ENCODE measurements at regions not wholly inside any gene's neighbourhood (a gene's known extent, or its start where the extent isn't known, plus 50 kb on each side); places are given as distances from the start of the nearest gene placed in this dataset.
"Not testable (repeated sequence)": the region's sequence is repeated elsewhere in the genome, so short reads cannot be mapped to it uniquely, and the experiment has no call there.

DNA sequence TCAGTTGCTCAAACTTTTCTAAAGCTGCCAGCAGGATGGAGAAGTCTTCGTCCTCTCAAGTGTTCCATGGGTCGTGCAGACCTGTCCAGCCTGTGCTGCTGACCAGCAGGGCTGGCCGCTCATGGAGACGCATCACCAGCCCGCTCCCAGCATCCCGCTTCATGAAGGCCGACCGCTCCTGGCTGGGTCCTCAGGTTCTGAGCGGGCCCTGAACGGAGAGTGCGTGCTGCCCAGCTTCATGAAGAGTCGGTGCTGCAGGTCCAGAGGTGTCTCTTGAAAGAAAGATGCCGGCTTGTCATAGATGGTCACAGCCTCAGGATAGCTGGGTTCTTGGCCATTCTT is 75.8 kb upstream of the KCNAB1 start:
- H3K27me3 ChIP-seq (ENCODE audit: insufficient read depth, poor library complexity, severe bottlenecking), result peaks cover 3% of the 10 kb centered on the region
- no peak overlapping the region for H3K4me3 ChIP-seq (replicated peaks; ENCODE audit: insufficient read depth, low read length)
- no peak for DNase-seq (ENCODE audit: low read depth in 1 of 2, low spot score in 1 of 2)
- no peak overlapping the region for H3K27ac ChIP-seq (replicated peaks)
- TF ChIP-seq REST (IDR thresholded peaks at IDR 0.05; ENCODE audit: insufficient replicate concordance, low read depth) (no peak), POLR2AphosphoS5 (IDR thresholded peaks at IDR 0.05; ENCODE audit: low read depth) (no peak), SPI1 (IDR thresholded peaks at IDR 0.05; ENCODE audit: borderline replicate concordance, low read depth) (no peak), GABPA (IDR thresholded peaks at IDR 0.05; ENCODE audit: low read depth) (no peak)
- TF ChIP-seq, protein P1, sequence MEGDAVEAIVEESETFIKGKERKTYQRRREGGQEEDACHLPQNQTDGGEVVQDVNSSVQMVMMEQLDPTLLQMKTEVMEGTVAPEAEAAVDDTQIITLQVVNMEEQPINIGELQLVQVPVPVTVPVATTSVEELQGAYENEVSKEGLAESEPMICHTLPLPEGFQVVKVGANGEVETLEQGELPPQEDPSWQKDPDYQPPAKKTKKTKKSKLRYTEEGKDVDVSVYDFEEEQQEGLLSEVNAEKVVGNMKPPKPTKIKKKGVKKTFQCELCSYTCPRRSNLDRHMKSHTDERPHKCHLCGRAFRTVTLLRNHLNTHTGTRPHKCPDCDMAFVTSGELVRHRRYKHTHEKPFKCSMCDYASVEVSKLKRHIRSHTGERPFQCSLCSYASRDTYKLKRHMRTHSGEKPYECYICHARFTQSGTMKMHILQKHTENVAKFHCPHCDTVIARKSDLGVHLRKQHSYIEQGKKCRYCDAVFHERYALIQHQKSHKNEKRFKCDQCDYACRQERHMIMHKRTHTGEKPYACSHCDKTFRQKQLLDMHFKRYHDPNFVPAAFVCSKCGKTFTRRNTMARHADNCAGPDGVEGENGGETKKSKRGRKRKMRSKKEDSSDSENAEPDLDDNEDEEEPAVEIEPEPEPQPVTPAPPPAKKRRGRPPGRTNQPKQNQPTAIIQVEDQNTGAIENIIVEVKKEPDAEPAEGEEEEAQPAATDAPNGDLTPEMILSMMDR (IDR thresholded peaks at IDR 0.05; ENCODE audit: insufficient read depth, low read length), result no peak

DNA sequence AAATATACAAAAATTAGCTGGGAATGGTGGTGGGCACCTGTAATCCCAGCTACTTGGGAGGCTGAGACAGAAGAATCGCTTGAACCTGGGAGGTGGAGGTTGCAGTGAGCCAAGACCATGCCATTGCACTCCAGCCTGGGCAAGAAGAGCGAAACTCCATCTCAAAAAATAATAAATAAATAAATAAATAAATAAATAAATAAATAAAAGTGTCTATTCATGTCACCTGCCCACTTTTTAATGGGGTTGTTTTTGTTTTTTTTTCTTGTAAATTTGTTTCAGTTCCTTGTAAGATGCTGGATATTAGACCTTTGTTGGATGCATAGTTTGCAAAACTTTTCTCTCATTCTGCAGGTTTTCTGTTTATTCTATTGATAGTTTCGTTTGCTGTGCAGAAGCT is 71.9 kb upstream of the KCNAB1 start:
- not testable (repeated sequence) for DNase-seq (ENCODE audit: low read depth in 1 of 2, low spot score in 1 of 2); H3K4me3 ChIP-seq (replicated peaks; ENCODE audit: insufficient read depth, low read length); H3K27me3 ChIP-seq (ENCODE audit: insufficient read depth, poor library complexity, severe bottlenecking); H3K27ac ChIP-seq (replicated peaks)

GRCh38 chr3:156050918-156051317 is 69.5 kb upstream of the KCNAB1 start:
- H3K27ac ChIP-seq (replicated peaks), result no peak overlapping the region
- no peaks in the 10 kb centered on the region for H3K27me3 ChIP-seq (ENCODE audit: insufficient read depth, poor library complexity, severe bottlenecking)
- H3K4me3 ChIP-seq (replicated peaks; ENCODE audit: insufficient read depth, low read length), result no peak overlapping the region
- TF ChIP-seq GABPA (IDR thresholded peaks at IDR 0.05; ENCODE audit: low read depth), result no peak
- TF ChIP-seq REST (IDR thresholded peaks at IDR 0.05; ENCODE audit: insufficient replicate concordance, low read depth), result no peak
- no peak for TF ChIP-seq SPI1 (IDR thresholded peaks at IDR 0.05; ENCODE audit: borderline replicate concordance, low read depth)
- TF ChIP-seq, protein P1 (IDR thresholded peaks at IDR 0.05; ENCODE audit: insufficient read depth, low read length), result no peak
- TF ChIP-seq POLR2AphosphoS5 (IDR thresholded peaks at IDR 0.05; ENCODE audit: low read depth), result no peak
- DNase-seq (ENCODE audit: low read depth in 1 of 2, low spot score in 1 of 2), result no peak

DNA sequence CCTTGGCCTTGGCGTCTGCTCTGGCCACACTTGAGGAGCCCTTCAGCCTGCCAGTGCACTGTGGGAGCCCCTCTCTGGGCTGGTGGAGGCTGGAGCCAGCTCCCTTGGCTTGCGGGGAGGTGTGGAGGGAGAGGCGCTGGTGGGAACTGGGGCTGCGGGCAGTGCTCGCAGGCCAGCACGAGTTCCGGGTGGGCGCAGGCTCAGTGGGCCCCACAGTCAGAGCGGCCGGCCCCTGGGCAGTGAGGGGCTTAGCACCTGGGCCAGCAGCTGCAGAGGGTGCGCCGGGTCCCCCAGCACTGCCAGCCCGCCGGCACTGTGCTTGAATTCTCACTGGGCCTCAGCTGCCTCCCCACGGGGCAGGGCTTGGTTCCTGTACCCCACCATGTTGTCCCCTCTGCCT is 68.7 kb upstream of the KCNAB1 start:
- no peak for DNase-seq (ENCODE audit: low read depth in 1 of 2, low spot score in 1 of 2)
- Histone ChIP-seq H3K27ac (replicated peaks) (no peak overlapping the region), H3K4me3 (replicated peaks; ENCODE audit: insufficient read depth, low read length) (no peak overlapping the region), H3K27me3 (ENCODE audit: insufficient read depth, poor library complexity, severe bottlenecking) (no peaks in the 10 kb centered on the region)
- TF ChIP-seq SPI1 (IDR thresholded peaks at IDR 0.05; ENCODE audit: borderline replicate concordance, low read depth) (no peak), POLR2AphosphoS5 (IDR thresholded peaks at IDR 0.05; ENCODE audit: low read depth) (no peak), GABPA (IDR thresholded peaks at IDR 0.05; ENCODE audit: low read depth) (no peak), REST (IDR thresholded peaks at IDR 0.05; ENCODE audit: insufficient replicate concordance, low read depth) (no peak)
- TF ChIP-seq, protein P1 (IDR thresholded peaks at IDR 0.05; ENCODE audit: insufficient read depth, low read length), result no peak
